Gastrocnemius medialis (tissue), 4 donors: ENCODE measurements at regions not wholly inside any gene's neighbourhood (a gene's known extent, or its start where the extent isn't known, plus 50 kb on each side); places are given as distances from the start of the nearest gene placed in this dataset.

Experiments used
- CTCF ChIP-seq, 5 experiments: fragments of 450-650 bp in 3 of 5; fragments of 200-600 bp in 2 of 5; sonication (generic) in 2 of 5; IDR thresholded peaks in 4 of 5; conservative IDR thresholded peaks in 1 of 5; 1 replicate in 4 of 5; 2 replicates in 1 of 5; pipeline ENCODE4 v1.5.1; 2016 to 2019; ENCODE audit warnings: antibody characterized with exemption in 5 of 5, mild to moderate bottlenecking in 3 of 5, moderate library complexity in 3 of 5
- POLR2A ChIP-seq, 2 donors: fragments of 450-650 bp; IDR thresholded peaks; one replicate each; pipeline ENCODE4 v1.6.1; 2017; ENCODE audit warnings: antibody characterized with exemption in 2 of 2, mild to moderate bottlenecking in 2 of 2, moderate library complexity in 2 of 2

GRCh38 chr3:21185816-21186314 lies 565.1 kb downstream of the ZNF385D start:
- TF ChIP-seq CTCF (IDR thresholded peaks at IDR 0.05 in 4 of 5, conservative IDR thresholded peaks at IDR 0.05 in 1 of 5): no peak
- TF ChIP-seq POLR2A (IDR thresholded peaks at IDR 0.05): no peak
